ENCODE measurements at regions not wholly inside any gene's neighbourhood (a gene's known extent, or its start where the extent isn't known, plus 50 kb on each side); places are given as distances from the start of the nearest gene placed in this dataset.
"Not testable (repeated sequence)": the region's sequence is repeated elsewhere in the genome, so short reads cannot be mapped to it uniquely, and the experiment has no call there.

DNA sequence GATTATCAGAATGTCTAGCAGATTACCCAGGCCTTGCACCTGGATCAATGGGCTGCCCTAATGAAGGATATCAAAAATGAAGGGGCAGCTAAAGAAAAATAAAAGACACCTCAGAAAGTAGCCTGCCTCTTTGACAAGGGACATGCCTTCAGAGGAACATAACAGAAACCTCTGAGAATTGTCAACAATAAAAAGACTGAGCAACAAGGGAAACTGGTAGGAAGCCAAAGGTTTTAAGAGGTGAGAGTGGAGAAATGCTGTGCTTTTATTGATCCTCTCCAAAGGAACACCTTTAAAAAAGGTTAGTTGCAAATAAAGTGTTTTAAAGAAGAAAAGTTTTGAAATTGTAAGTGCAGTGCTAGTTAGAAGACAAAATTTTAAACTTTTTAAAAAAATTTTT lies 187.8 kb upstream of the TTC14 start:
- no peak for DNase-seq

DNA sequence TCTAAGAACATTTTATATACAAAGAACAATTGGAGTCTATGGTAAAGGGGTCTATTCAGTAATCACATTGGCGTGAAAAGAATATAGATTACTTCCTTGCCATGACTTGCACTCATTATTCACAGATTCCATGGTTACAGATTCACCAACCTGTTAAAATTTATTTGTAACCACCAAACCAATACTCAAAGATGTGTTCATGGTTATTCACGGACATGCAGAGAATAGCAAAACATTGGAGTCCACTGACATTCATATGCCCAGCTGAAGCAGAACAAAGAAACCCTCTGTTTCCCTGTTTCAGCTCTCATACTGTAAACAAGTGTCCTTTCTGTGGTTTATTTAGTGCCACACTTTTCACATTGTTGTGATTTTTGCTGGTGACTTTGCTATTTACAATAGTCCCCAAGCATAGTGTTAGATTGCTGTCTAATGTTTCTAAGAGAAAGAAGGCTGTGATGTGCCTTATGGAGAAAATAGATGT lies 185.8 kb upstream of the TTC14 start:
- peak in 10 of 58 donors; percentile 0 to 62 (median 4) for DNase-seq

DNA sequence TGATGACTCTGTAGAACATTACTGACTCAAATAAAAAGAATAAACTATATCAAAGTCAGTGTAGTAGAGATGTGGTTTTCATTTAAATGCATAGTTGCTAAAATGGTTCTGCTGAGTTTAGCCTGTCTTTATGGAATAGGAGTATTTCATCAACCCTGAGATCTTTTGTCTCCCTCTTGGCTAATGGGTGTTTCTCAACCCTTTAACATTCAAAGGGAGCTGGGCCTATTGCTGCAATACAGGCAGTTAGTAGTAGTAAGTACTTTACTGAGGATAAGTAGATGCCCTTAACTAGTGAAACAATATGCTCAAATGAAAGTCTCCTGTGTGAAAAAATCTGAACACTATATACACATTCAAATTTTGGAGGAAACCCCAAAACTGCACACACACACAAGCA lies 184.7 kb upstream of the TTC14 start:
- no peak for DNase-seq

DNA sequence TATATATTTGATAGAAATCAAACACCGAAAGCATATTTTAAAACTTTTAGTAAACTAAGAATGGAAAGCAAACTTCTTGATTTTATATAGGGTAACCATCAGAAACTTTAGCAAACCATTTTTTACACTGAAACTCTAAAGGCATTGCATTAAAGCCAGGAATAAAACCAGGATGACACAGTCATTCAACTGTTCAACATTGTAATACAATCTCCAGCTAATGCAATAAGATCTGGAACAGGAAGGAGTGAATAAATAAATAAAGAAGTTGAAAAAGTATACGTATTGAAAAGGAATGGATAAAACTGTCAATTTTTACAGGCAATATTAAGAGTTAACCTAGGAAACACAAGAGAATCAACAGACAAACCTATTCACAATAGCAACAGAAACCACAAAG lies 181.9 kb upstream of the TTC14 start:
- no peak for DNase-seq

DNA sequence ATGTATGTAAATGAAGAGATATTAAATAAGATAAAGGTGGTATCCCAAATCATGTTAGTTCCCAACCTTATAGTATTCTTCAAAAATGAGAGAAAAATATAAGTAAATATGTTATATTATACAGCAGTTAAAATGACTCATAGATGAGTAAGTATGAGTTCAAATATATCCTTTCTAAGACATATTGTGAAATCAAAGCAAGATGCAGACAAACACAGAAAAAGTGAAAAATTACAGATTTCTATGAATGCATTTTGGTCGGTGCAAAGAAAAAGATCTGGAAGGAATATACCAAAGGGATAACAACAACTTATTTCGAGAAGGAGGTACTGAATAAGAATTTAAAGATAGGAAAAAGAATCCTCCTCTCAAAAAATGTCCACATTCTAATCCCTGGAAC lies 181.2 kb upstream of the TTC14 start:
- no peak for DNase-seq

DNA sequence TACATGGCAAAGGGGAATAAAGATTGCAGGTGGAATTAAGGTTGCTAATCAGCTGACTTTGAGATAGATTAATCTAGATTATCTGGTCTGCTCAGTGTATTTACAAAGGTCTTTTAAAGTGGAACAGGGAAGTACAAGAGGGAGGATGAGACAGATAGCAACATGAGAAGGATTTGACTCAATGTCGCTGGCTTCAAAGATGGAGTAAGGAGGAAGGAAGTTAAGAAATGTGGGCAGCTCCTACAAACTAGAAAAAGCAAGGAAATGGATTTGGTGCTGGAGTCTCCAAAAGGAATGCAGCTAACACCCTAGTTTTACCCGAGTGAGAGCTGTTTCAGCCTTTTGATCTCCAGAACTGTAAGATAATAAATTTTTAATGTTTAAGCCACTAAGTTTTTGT lies 180.7 kb upstream of the TTC14 start:
- DNase-seq: no peak

DNA sequence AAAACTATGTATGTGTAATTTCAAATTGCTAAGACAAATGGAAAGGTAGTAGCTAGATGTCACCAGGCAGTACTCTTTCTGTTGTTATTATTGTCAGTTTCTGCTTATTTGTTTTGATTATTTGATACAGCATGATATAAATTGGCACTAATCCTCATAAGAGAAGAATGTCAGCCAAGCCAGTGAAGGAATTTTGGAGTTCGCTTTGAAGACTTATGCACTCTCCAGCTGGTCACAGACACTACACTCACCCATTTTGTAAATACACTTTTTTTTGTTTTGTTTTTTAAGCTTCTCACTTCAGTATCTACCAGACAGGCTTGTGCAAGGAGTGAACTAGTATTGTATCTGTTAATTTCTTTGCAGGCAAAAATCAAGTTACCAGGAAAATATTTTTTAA lies 180.2 kb upstream of the TTC14 start:
- DNase-seq: no peak

DNA sequence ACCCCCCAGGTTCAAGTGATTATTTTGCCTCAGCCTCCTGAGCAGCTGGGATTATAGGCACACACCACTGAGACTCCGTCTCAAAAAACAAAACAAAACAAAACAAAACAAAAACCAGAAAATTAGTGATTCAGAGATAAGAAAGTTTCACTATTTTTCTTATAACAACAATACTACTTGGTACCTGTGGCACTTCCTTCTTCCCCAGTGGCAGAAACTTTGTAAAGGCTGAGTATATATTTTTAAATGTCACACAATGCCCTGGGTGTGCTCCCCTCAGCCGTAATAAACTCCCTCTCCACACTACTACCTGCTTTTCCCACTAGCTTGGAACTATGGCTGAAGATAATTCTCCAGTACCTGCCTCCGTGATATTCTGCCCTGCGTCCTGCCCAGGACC lies 177.7 kb upstream of the TTC14 start:
- not testable (repeated sequence) for DNase-seq

DNA sequence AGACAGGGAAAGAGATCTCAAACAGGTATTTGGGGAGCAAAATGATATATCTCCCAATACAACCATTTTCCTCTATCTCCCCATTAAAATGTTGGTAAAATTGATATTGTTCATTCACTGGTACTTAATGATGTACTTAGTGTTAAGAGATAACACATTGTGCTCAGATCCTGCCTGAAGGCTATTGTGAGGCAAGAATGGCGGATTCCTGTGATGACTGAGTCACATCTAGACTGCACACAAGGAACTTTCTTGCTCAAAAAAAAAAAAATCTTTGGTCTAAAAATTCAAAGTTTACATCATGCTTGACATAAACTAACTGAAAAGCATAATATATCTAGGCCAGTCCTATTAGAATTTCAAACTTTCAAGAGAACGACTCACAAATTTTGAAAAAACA lies 171.1 kb upstream of the TTC14 start:
- no peak for DNase-seq

DNA sequence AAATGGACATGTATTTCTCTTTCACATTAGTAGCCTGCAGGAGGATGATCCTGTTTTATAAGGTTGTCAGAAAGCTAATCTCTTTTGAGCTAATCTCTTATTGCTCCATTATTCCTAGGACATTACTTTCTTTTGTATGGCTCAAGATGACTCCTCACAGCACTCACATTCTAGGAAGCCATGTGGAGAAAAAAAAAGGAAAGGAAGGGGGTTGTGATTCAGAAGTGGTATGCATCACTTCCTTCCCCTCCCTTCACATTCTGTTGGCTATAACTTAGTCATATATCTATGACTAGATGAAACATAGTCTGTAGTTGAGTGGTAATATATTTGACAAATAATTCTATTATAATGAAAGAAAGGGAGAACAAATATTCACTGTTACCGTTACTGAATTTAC lies 168.8 kb upstream of the TTC14 start:
- no peak for DNase-seq

DNA sequence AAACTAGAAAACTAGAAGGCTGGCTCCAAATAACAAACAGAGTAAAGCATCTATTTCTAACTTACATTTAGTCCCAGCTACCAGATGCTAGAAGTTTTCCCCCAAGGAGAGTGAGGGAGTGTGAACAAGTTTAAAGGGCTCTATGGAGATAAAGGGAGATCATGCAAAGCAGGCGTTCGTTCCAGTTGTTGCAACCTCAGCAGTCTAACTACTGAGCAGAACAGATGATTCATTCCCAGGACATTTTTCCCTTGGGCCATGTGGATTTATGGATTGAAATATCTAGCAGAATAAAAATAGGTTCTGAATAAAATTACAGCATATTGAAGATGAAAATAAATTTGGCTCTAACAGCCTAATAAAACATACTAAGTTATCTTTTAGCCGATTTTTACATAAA lies 154.8 kb upstream of the TTC14 start:
- no peak for DNase-seq

DNA sequence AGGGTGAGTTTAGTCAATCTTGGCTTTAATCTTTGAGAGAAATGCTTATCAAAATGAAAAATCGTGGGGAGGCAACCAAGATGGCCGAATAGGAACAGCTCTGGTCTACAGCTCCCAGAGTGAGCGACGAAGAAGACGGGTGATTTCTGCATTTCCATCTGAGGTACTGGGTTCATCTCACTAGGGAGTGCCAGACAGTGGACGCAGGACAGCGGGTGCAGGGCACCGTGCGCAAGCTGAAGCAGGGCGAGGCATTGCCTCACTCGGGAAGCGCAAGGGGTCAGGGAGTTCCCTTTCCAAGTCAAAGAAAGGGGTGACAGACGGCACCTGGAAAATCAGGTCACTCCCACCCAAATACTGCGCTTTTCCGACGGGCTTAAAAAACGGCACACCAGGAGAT lies 153.6 kb upstream of the TTC14 start:
- not testable (repeated sequence) for DNase-seq

DNA sequence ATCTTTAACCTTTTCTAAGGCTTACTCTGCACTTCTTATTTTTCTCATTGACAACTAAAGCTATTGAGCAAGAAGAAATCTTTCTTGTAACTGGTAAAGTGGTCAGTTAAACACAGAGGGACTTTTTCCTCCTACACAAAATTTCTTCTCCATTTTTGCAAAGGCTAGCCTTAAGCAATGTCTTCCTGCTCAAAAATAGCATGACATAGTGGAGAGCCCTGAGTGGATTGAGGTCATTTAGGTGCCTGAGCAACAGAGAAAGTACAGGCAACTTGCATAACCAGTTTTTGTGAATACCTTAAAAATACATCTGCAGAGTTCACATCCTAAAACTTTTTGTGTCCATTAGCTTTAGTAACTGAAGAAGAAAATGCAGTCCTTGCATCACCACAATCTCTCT lies 144.7 kb upstream of the TTC14 start:
- no peak for DNase-seq

DNA sequence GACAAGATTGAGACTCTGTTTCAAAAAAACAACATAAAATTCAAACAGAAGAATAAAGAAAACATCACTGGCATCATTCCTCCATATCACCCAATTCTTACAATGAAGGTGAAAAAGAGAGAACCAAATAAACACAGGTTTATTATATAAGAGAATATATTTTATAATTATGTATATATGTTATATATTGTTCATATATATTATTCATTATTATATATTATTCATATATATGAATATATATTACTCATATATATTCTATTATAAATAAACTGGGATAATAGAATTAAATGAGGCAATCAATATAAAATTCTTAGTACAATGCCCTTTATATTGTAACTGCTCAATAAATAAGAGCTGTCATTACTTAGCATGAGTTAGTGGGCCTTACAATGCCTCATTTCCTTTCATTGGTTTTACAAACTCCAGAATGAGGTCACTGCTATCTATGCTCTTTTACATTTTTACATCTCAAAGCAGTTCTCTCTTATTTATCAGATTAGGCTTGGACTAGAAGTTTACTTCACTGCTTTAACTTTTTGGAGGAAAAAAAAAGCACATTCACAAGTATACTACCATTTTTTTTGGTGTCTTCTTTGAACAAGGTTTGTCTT lies 135.5 kb upstream of the TTC14 start:
- no peak for DNase-seq

DNA sequence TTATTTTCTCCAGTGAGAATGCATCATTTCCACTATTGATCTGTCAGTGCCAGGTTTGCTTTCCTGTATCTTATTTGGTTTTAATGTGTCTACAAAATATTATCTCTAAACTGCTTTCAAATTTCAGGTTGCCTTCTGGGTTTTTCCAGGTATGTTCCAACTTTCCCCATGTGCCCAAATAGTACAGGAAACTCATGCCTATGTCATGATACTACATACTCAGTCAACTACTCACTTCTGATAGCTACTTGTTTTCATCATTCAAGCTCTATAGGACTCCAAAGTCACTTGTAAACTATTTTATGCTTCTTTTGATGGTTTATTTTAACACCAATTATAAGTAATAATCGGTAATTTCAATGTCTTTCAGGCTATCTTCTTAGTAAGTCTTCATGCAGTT lies 134.8 kb upstream of the TTC14 start:
- no peak for DNase-seq

DNA sequence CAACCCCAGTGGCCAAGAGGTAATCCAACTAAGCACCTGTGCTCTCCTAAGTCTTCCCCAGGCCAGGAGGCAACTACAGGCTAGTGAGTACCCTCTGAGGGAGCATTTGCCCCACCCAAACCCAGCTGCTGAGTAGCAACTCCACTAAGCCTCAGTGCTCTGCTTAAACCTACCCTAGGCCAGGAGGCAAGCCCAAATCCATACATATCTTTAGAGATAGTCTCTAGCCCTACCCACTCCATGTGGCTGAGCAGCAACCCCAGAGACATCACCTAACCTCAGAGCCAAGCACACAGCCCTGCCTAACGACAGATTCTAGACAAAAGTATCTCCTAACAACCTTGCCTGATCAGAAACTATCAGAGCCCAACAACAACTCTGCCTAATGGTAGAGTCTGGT lies 132.8 kb upstream of the TTC14 start:
- DNase-seq: no peak

DNA sequence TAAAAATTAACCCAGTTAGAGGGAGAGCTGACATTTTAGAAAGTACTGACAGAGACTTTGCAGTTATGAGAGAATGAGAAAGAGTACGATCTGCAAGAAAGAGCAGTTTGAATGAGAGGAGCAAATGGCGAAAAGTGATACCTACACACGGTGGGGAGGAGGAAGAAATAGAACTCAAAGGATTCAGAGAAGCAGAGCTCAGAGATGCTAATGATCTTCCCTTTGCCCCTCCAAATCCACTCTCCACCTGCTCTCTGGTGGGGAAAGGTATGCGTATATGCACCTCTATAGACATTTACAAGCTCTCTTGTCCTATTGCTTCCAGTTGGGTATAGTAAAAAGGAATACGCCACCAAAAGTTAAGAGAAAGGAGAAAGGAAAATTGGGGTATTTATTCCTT lies 123.3 kb upstream of the TTC14 start:
- no peak for DNase-seq

DNA sequence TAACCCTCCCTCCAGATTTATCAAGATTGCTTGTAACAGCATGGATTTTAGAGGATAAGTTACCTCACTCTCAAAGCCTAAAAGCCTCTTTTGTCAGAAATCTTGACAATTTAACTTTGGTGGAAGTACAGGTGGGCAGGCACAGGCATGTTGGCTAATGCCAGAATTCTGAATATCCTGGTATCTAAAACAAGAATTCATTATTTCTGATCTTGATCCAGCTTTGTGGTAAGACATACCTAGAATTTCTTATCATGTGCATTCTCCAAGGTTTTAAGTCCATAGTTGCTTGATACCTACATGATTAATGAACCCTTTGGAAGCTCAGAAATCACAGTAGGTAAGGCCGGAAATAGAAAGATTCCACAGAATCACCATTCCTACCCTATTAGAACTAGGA lies 109.9 kb upstream of the TTC14 start:
- no peak for DNase-seq

DNA sequence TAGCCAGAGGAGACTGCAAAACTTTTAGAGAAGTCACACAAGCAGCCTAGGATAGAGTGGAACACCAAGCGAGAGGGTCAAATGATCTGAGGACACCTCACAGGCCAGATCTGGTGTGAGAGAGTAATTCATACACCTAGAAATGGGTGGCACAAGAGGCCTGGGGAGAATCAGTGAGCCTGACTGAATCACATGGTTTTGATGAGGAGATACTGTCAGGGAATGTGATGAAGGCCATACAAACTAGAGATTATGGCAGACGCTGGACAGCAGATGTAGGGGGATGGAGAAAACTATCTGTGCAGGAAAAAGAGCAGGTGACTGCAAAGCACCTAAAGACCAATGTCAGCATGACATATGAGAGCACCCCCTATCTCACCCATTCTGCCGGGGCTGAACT lies 105.0 kb upstream of the TTC14 start:
- DNase-seq: no peak

DNA sequence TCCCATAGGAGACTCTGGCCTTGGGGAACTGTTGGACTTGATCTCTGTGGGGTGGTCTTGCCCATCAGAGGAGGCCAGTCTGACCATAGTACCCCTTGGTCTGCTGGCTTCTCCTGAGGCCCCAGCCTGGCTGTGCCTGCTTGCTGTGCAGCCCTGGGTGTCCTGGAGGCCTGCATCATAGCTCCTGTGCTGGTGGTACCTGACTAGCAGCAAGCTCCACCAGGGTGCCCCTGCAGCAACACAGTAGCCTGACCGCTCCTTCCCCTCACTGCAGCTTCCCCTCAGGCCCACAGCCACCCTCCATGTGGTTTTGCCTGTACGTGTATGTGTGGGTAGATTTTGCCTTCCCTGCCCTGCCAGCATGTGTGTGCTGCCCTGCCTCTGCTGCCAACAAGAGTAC lies 85.6 kb upstream of the TTC14 start:
- DNase-seq: no peak

DNA sequence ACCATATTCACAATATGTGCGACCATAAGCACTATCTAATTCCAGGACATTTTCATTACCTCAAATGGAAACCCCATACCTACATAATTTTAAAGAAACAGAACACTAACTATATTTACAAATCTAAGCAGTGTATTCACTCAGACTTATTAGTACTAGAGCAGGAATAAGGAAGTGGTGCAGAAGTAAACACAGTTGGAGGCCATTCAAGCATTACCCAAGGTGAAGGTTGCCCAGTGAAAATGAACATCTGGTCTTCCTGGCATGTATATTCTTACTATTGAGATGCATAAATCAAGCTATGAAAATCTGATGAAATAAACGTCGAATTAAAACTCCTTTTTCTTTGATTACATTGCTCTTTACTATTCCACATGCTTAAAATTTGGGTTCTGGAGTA lies 78.9 kb upstream of the TTC14 start:
- no peak for DNase-seq

DNA sequence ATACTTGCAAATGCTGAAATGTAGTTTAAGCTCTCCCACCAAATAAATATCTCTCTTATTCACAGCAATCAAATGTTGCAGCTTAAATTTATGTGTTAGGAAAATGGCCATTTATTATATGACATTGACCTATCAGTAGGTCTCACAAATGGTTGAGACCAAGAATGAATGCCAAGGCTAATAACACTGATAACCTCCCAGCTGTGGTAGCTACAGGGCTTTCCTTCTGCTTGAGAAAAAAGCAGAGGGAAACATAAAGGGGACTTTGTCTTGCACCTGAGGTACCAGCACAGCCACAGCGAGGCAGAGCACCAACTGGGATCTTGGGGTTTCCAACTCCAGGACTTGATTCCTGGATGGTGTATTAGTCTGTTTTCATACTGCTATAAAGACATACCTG lies 73.1 kb upstream of the TTC14 start:
- DNase-seq: no peak

DNA sequence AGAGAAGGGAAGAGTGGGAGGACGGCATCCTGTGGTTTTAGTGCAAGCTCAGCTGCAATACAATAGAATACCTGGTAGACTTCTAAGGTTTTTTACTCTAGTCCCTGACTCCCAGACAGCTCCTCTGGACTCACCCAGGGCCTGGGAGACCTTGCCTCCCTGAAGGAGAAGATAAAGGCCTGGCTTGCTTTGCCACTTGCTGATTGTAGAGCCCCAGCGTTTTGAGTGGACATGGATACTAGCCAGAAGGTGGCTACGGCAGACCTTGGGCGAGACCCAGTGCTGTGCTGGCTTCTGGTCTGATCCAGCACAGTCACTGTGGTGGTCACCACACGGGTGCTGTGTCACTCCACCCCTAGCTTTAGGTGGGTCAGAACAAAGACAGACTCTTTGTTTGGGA lies 72.2 kb upstream of the TTC14 start:
- no peak for DNase-seq

DNA sequence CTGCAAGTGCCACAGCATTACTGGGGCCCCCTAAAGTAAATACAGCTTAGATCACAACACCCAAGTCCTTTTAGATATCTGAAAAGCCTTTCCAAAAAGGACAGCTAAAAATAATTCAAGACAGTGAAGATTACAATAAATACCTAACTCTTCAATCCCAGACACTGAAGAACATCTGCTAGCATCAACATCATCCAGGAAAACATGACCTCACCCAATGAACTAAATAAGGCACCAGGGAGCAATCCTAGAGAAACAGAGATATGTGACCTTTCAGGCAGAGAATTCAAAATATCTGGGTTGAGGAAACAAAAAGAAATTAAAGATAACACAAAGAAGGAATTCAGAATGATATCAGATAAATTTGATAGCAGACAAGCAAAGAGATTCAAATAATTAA lies 71.7 kb upstream of the TTC14 start:
- DNase-seq: no peak
